GM12892 (cell line): ENCODE measurements at regions not wholly inside any gene's neighbourhood (a gene's known extent, or its start where the extent isn't known, plus 50 kb on each side); places are given as distances from the start of the nearest gene placed in this dataset.

Experiments
- POLR2A ChIP-seq: IDR thresholded peaks from 2 replicates; pipeline ENCODE4 v1.6.1; 2011; ENCODE audit warnings: low read depth, low read length, control low read depth
- POLR2AphosphoS5 ChIP-seq: IDR thresholded peaks from 2 replicates; pipeline ENCODE4 v1.6.1; 2011; ENCODE audit warnings: low read depth, low read length, control low read depth

DNA sequence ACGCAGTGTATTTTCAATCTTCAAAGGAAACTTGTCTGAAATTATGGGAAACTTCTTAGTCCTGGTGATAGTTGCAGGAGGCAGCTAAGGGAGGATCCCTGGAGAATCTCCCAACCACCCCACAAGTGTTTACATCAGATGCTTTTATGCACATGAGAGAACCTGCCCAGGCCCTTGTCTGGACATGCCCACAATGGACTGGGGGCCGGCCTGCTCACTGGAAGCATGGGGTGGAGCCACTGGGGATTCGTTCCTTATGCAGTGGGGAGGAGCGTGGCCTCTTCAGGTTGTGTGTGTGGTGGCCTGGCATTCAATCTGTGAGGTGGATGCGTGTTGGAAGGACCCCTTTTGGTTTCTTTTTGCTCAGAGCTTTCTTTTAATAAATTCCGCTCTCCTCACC is 398.7 kb upstream of the PPP1R2C start:
- TF ChIP-seq POLR2A (no peak), POLR2AphosphoS5 (no peak)
